Stimulated activated CD4-positive, alpha-beta T cell treated with anti-CD3 and anti-CD28 coated beads, Interleukin-15, amount 100 ng/mL, for 48 hours (primary cell): ENCODE measurements at regions not wholly inside any gene's neighbourhood (a gene's known extent, or its start where the extent isn't known, plus 50 kb on each side); places are given as distances from the start of the nearest gene placed in this dataset.
"Not testable (repeated sequence)": the region's sequence is repeated elsewhere in the genome, so short reads cannot be mapped to it uniquely, and the experiment has no call there.

ENCODE experiments used
- DNase-seq, 2 donors: peaks; one replicate each; pipeline ENCODE4 v3.0.0-alpha.2; 2020; ENCODE audit warnings: low read depth in 2 of 2

DNA sequence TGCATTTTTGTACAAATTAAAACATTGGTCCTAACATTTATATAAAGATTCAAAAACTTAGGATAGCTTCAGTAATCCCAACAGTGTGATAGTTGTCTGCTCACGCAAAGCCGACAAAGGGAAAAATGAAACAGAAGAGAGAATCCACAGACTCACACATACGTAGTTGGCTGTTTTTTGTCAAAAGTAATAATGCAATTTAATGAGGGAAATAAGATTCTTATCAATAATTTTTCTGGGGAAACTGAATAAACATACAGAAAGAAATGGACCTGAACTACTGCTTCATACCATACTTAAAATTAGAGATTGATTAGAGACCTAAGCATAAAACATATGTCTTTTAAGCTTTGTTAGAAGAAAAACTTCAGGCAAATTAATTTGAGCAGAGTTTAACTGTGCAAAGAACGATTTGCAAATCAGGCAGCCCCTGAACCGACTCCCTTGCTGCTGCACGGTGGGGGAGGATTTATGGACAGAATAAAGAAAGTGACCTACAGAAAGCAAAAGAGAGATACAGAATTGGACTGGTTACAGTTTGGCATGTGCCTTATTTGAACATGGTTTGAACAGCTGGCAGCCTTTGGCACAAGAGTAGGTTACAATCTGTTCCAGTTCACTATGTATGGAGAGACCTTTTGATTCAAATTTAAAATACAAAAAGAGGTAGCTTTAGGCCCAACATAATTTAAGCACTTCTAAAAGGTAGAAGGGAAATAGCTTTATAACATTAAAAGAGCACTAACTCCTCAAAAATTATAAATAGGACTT, 64.9 kb upstream of the CTSV start:
- not testable (repeated sequence) for DNase-seq

DNA sequence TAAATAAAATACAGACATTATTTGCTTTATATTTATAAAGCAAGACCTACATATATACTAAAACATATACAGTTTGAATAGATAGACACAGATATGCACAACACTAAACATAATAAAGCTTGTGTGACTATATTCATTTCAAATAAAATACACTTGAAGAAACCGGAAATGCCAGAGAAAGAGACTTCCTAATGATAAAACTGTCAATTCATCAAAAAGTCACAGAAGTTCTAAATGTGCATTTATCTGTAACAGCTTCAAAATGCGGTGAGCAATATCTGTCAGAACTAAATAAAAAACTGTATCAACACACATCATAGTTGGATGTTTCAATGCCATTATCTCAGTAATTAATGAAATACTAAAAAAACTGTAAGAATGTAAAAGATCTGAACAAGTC, 60.6 kb upstream of the CTSV start:
- DNase-seq: not testable (repeated sequence)

DNA sequence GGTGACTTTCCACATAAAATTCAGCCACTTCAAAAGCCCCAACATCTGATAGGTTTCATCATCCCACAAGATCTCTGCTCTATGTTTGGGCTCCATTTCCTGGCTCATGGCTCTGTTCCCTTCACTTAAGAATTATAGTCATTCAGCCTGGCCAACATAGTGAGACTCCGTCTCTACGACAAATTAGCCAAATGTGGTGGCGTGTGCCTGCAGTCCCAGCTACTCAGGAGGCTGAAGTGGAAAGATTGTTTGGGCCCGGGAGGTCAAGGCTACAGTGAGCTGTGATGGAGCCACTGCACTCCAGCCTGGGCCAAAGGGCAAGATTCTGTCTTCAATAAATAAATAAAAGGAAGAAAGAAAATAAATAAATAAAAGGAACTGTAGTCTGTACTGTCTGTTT, 57.9 kb upstream of the CTSV start:
- no peak for DNase-seq

DNA sequence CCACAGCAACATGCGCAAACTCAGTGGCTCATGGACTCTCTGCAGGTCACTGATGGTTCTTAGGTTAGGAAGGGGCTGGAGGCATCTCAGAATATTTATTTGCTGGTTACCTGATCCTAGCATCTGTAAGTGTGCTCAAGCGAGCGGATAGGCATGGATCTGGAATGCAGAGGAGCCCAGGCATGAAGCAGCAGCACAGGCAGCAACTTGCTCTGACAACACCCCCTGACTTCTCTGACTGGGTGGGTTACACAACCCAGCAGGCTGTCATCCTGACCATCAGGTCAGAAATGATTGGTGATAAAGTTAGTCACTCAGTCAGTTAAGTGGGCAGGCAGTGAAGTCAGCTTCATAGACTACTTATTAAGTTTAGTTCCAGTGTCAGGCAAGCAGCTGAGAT, 50.4 kb upstream of the CTSV start:
- DNase-seq: not testable (repeated sequence)
